ENCODE measurements at regions not wholly inside any gene's neighbourhood (a gene's known extent, or its start where the extent isn't known, plus 50 kb on each side); places are given as distances from the start of the nearest gene placed in this dataset.
"Not testable (repeated sequence)": the region's sequence is repeated elsewhere in the genome, so short reads cannot be mapped to it uniquely, and the experiment has no call there.

DNA sequence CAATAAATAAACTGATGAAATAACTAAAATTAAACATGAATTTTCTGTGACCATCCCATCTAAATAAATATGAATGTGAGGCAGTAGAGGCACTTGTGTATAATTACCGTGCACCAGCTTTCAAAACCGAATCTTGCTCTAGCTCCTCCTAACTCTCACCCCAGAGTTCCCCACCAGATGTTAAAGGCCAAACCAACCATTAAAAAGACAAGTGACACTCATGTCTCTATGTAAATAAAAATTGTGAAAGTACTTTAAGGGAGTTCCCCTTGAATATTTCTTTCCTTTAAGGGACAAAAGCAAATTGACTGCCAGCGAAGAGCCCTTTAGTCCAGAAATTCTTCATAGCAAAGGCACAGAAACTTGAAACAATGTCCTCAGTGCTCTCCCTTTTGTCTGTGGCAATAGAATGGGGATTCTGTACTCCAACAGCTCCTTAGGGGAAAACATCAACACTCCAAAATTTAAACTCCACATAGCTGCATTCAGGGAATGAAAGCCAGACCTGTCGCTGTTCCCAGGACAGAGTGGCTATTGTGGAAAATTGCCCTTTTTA is 101.7 kb upstream of the SOX21 start:
- no peak for DNase-seq

DNA sequence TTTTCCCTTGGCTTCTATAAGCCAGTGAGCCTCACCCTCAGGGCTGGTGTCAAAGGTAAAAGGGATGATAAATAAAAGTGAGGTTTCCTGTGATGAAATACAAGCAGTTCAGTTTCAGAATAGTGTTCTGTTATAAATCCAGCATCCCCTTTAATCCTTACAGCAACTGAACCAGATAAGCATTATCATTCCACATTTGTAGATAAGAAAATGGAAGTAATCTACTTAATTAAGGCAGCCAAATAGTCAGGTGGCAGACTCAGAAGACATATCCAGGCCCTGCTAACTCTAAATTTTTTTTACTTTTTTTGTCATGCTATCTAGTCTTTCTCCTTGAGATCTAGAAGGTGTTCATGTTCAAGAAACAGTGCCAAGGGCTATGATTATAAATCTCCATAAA is 99.4 kb upstream of the SOX21 start:
- DNase-seq, result no peak

DNA sequence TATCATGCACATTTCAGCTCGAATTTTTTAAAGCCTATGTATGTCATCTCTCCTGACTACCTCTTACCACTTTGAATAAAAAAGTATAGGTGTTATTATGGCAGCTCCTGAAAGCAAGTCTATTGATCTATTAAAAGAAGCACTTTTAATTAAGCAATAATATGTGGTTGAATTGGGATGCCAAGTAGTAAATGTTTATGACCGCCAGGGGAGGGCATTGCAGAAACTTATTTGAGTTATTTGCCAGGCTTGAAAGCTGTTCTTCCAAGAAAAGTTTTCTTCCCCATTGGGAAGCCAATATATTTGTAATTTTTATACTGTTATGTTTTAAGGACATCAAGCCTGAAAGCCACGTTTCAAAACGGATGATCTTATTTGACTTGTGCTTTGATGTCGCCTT is 88.1 kb upstream of the SOX21 start:
- DNase-seq, result no peak

DNA sequence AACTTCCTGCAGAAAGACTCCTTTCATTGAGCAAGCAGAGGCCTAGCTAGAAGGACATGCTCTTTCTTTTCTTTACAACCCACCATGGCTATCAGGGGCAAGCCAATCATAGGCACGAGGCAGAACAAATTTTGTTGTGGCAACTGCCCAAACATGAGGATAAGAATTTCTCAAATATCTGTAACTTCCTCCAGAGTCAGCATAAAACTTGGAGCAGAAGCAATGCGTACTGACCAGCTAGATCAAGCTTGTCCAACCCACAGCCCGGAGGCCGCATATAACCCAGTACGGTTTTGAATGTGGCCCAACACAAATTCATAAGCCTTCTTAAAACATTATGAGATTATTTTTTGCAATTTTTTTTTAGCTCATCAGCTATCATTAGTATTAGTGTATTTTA is 87.0 kb upstream of the SOX21 start:
- DNase-seq, result no peak

- no peak for DNase-seq
Observed at GRCh38 chr13:94798738-94799137, 86.4 kb upstream of the SOX21 start.

GRCh38 chr13:94795292-94795691 is 82.9 kb upstream of the SOX21 start:
- DNase-seq, result no peak

DNA sequence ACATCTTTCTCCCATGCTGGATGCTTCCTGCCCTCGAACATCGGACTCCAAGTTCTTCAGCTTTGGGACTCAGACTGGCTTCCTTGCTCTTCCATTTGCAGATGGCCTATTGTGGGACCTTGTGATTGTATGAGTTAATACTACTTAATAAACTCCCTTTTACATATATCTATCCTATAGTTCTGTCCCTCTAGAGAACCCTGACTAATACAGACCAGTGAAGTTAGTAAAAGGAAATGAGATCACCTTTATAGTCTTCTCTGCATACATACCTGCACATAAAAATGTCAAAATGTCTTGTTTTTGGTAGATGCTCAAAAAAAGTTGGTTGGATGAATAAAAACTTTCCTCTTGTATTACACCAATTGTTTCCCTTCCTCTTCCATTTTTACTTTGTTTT is 73.9 kb upstream of the SOX21 start:
- not testable (repeated sequence) for DNase-seq

DNA sequence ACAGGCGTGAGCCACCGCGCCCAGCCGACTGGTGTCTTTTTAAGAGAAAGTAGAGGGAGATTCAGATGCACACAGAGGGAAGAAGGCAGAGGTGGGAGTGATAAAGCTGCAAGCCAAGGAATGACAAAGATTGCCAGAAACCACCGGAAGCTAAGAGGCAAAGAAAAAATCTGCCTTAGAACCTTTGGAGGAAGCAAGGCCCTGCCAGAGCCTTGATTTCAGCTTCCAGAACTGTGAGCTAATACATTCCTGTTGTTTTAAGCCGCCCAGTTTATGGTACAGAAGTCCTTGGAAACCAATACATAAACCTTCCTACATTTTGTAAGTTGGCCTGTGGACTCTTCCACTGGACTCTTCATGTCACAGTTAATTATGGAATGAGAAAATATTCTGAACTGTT is 71.7 kb upstream of the SOX21 start:
- no peak for DNase-seq

- DNase-seq, result no peak
Observed at GRCh38 chr13:94783489-94783888, 71.1 kb upstream of the SOX21 start.

GRCh38 chr13:94780421-94780820 is 68.1 kb upstream of the SOX21 start:
- DNase-seq, result no peak

GRCh38 chr13:94778986-94779385 is 66.6 kb upstream of the SOX21 start:
- no peak for DNase-seq

GRCh38 chr13:94778585-94778984 is 66.2 kb upstream of the SOX21 start:
- DNase-seq, result no peak

GRCh38 chr13:94776956-94777355 is 64.6 kb upstream of the SOX21 start:
- no peak for DNase-seq

- DNase-seq, result no peak
Observed at GRCh38 chr13:94776300-94776699, 64.0 kb upstream of the SOX21 start.

DNA sequence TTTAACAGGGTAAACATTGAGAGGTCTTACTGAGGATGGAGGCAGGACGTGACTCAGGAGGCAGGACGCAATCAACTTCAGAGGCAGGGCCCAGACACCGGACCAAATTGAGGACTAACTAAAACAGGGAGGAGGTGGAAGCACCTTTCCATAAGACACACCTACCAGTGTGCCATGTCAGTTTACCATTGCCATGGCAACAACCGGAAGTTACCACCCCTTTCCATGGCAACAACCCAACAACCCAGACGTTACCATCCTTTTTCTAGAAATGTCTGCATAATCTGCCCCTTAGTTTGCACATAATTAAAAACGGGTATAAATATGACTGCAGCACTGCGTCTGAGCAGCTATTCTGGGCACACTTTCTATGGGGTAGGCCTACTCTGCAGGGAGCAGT is 53.5 kb upstream of the SOX21 start:
- no peak for DNase-seq

DNA sequence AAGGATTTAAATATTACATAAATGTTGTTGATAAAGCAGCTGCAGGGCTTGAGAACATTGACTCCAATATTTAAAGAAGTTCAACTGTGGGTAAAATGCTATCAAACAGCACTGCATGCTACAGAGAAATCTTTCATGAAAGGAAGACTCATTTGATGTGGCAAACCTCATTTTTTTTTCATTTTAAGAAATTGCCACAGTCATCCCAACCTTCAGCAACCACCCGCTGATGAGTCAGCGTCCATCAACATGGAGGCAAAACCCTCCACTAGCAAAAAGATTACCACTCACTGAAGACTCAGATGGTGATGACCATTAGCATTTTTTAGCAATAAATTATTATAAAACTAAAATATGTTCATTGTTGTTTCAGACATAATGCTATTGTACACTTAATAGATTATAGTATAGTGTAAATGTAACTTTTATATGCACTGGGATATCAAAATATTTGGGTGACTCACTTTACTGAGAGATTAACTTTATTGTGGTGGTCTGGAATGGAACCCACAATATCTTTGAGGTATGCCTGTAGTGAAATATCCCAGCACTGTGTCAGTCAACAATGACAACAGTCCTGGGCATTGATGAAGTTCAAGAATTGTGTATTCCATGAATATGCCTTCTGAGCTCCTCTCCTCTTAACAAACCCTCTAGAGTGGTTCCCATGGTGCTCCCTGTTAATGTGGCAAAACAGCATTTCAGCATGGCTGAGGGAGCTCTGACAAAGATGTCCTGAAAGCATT is 52.4 kb upstream of the SOX21 start:
- no peak for DNase-seq

All from right forelimb (tissue), 1 donor.